H1 (cell line): ENCODE measurements at regions not wholly inside any gene's neighbourhood (a gene's known extent, or its start where the extent isn't known, plus 50 kb on each side); places are given as distances from the start of the nearest gene placed in this dataset.

ENCODE experiments used
- CTCF ChIP-seq, 3 experiments: IDR thresholded peaks; 1 replicate in 2 of 3; 2 replicates in 1 of 3; pipeline versions ENCODE4 v1.5.1 to v1.6.1; 2011; ENCODE audit warnings: low read length in 3 of 3, mild to moderate bottlenecking in 3 of 3, inconsistent platforms in 2 of 3, low read depth in 1 of 3, moderate library complexity in 1 of 3; ENCODE audit not compliant: insufficient read depth in 1 of 3; ENCODE audit errors: control extremely low read depth in 1 of 3
- EZH2 ChIP-seq: fragments of 200-600 bp; sonication (generic); IDR thresholded peaks from 2 replicates; pipeline ENCODE4 v1.7.1; 2012; ENCODE audit warnings: low read depth, mild to moderate bottlenecking, moderate library complexity, low read length, inconsistent platforms; ENCODE audit not compliant: severe bottlenecking
- FOSL1 ChIP-seq: IDR thresholded peaks from 2 replicates; pipeline ENCODE4 v1.6.1; 2011; ENCODE audit warnings: mild to moderate bottlenecking, low read depth, low read length, moderate library complexity; ENCODE audit not compliant: insufficient read depth
- HDAC6 ChIP-seq: IDR thresholded peaks from one replicate; pipeline ENCODE4 v1.7.1; 2012; ENCODE audit warnings: low read depth, mild to moderate bottlenecking, inconsistent platforms, low read length, moderate library complexity
- RNF2 ChIP-seq: fragments of 200-900, 300-1000 bp; sonication (generic); IDR thresholded peaks from 2 replicates; pipeline ENCODE4 v1.7.1; 2016; ENCODE audit warnings: borderline replicate concordance, low read depth, mild to moderate bottlenecking, antibody characterized with exemption, low read length; ENCODE audit not compliant: poor library complexity, severe bottlenecking; ENCODE audit errors: missing control alignments
- TBP ChIP-seq: IDR thresholded peaks from 2 replicates; pipeline ENCODE4 v1.6.1; 2011; ENCODE audit warnings: low read depth, low read length, improper control_type of control experiment
- TF ChIP-seq, protein P1 (sequence below): fragments of 300-600 bp; sonication (generic); IDR thresholded peaks from 2 replicates; pipeline ENCODE4 v1.7.1; 2012; ENCODE audit warnings: low read length, moderate library complexity, mild to moderate bottlenecking, inconsistent platforms; ENCODE audit not compliant: insufficient replicate concordance
- TF ChIP-seq, protein P2 (sequence below): IDR thresholded peaks from 2 replicates; pipeline ENCODE4 v1.6.1; 2012; ENCODE audit warnings: inconsistent platforms

- TF ChIP-seq, protein P1, sequence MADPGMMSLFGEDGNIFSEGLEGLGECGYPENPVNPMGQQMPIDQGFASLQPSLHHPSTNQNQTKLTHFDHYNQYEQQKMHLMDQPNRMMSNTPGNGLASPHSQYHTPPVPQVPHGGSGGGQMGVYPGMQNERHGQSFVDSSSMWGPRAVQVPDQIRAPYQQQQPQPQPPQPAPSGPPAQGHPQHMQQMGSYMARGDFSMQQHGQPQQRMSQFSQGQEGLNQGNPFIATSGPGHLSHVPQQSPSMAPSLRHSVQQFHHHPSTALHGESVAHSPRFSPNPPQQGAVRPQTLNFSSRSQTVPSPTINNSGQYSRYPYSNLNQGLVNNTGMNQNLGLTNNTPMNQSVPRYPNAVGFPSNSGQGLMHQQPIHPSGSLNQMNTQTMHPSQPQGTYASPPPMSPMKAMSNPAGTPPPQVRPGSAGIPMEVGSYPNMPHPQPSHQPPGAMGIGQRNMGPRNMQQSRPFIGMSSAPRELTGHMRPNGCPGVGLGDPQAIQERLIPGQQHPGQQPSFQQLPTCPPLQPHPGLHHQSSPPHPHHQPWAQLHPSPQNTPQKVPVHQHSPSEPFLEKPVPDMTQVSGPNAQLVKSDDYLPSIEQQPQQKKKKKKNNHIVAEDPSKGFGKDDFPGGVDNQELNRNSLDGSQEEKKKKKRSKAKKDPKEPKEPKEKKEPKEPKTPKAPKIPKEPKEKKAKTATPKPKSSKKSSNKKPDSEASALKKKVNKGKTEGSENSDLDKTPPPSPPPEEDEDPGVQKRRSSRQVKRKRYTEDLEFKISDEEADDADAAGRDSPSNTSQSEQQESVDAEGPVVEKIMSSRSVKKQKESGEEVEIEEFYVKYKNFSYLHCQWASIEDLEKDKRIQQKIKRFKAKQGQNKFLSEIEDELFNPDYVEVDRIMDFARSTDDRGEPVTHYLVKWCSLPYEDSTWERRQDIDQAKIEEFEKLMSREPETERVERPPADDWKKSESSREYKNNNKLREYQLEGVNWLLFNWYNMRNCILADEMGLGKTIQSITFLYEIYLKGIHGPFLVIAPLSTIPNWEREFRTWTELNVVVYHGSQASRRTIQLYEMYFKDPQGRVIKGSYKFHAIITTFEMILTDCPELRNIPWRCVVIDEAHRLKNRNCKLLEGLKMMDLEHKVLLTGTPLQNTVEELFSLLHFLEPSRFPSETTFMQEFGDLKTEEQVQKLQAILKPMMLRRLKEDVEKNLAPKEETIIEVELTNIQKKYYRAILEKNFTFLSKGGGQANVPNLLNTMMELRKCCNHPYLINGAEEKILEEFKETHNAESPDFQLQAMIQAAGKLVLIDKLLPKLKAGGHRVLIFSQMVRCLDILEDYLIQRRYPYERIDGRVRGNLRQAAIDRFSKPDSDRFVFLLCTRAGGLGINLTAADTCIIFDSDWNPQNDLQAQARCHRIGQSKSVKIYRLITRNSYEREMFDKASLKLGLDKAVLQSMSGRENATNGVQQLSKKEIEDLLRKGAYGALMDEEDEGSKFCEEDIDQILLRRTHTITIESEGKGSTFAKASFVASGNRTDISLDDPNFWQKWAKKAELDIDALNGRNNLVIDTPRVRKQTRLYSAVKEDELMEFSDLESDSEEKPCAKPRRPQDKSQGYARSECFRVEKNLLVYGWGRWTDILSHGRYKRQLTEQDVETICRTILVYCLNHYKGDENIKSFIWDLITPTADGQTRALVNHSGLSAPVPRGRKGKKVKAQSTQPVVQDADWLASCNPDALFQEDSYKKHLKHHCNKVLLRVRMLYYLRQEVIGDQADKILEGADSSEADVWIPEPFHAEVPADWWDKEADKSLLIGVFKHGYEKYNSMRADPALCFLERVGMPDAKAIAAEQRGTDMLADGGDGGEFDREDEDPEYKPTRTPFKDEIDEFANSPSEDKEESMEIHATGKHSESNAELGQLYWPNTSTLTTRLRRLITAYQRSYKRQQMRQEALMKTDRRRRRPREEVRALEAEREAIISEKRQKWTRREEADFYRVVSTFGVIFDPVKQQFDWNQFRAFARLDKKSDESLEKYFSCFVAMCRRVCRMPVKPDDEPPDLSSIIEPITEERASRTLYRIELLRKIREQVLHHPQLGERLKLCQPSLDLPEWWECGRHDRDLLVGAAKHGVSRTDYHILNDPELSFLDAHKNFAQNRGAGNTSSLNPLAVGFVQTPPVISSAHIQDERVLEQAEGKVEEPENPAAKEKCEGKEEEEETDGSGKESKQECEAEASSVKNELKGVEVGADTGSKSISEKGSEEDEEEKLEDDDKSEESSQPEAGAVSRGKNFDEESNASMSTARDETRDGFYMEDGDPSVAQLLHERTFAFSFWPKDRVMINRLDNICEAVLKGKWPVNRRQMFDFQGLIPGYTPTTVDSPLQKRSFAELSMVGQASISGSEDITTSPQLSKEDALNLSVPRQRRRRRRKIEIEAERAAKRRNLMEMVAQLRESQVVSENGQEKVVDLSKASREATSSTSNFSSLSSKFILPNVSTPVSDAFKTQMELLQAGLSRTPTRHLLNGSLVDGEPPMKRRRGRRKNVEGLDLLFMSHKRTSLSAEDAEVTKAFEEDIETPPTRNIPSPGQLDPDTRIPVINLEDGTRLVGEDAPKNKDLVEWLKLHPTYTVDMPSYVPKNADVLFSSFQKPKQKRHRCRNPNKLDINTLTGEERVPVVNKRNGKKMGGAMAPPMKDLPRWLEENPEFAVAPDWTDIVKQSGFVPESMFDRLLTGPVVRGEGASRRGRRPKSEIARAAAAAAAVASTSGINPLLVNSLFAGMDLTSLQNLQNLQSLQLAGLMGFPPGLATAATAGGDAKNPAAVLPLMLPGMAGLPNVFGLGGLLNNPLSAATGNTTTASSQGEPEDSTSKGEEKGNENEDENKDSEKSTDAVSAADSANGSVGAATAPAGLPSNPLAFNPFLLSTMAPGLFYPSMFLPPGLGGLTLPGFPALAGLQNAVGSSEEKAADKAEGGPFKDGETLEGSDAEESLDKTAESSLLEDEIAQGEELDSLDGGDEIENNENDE: no peak
- TF ChIP-seq, protein P2, sequence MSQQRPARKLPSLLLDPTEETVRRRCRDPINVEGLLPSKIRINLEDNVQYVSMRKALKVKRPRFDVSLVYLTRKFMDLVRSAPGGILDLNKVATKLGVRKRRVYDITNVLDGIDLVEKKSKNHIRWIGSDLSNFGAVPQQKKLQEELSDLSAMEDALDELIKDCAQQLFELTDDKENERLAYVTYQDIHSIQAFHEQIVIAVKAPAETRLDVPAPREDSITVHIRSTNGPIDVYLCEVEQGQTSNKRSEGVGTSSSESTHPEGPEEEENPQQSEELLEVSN: no peak
- TF ChIP-seq RNF2: no peak
- TF ChIP-seq CTCF (IDR thresholded peaks at IDR 0.05; ENCODE audit: control extremely low read depth in 1 of 3, insufficient read depth in 1 of 3, low read depth in 1 of 3, low read length in 3 of 3): no peak
- no peak for TF ChIP-seq EZH2
- TF ChIP-seq HDAC6: no peak
- TF ChIP-seq TBP: no peak
- TF ChIP-seq FOSL1: no peak
Observed at GRCh38 chr3:168824107-168824506, 728.4 kb upstream of the GOLIM4 start (continued).
